ENCODE measurements at regions not wholly inside any gene's neighbourhood (a gene's known extent, or its start where the extent isn't known, plus 50 kb on each side); places are given as distances from the start of the nearest gene placed in this dataset.

DNA sequence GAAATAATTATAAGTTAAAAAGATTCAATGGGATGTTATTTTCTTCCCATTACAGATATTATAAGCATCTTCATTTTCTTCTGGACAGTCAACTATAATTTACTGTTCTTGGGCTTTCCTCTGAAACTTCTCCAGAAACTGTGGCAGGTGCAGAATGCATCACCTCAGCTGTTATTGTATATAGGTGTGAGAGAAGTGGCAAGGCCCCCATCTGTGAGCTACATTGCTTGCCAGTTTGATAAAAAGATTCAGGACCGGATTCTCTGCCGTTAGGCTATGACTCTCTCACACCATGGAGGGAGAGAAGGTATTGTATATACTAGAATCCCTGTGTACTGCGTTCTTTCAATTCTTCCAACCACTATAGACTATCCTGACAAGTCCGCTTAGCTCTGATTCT, 135.8 kb upstream of the CENPW start:
- no peaks in the 10 kb centered on the region for H3K36me3 Mint-ChIP-seq (ENCODE audit: insufficient read depth, unreplicated experiment)
- no peaks in the 10 kb centered on the region for H3K9me3 ChIP-seq

DNA sequence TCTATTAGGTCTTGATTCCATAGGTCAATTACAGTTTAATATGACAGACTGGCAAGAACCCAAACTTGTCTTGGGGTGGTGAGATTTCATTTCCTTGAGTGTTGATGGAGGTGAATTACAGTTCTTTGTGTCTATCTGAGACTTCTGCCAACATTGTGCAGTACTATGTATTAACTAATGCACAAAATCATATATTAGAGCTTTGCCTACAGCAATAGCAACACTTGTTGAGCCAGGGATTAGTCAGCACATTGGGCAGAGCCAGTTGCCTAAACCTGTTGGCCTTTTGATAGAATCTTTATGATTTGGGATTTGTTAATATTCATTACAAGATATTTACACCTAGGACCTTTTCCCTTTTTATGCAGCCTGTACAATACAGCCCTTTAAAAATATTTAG, 135.3 kb upstream of the CENPW start:
- POLR2A ChIA-PET = no interaction called here
- H3K27me3 Mint-ChIP-seq (ENCODE audit: insufficient read depth, unreplicated experiment) = no peaks in the 10 kb centered on the region

More for the DNA sequence above, 135.8 kb upstream of the CENPW start:
- Histone ChIP-seq H3K4me1 (no peaks in the 10 kb centered on the region), H3K4me3 (ENCODE audit: low read depth, low read length) (no peak overlapping the region), H3K27me3 (replicated peaks; ENCODE audit: control insufficient read depth, insufficient read depth, low read length) (no peaks in the 10 kb centered on the region; the same call in 1 of the 2 replicates), H3K36me3 (ENCODE audit: control insufficient read depth, insufficient read depth, low read length) (no peaks in the 10 kb centered on the region)
- no TSS peak for BruUV-seq (replicated peaks)
- ChIA-PET CTCF (no interaction called here), POLR2A (no interaction called here)
- Mint-ChIP-seq H3K4me3 (ENCODE audit: unreplicated experiment) (no peak overlapping the region), H3K27me3 (ENCODE audit: insufficient read depth, unreplicated experiment) (no peaks in the 10 kb centered on the region), H3K4me1 (ENCODE audit: low read depth, unreplicated experiment) (no peaks in the 10 kb centered on the region), H3K9me3 (ENCODE audit: unreplicated experiment) (no peaks in the 10 kb centered on the region), H3K27ac (ENCODE audit: unreplicated experiment) (no peak overlapping the region)
- intact Hi-C loops (cut with micrococcal nuclease; ENCODE audit: unreplicated experiment) = no loop called here
- DNase-seq = no peak
- TF ChIP-seq, protein P1, sequence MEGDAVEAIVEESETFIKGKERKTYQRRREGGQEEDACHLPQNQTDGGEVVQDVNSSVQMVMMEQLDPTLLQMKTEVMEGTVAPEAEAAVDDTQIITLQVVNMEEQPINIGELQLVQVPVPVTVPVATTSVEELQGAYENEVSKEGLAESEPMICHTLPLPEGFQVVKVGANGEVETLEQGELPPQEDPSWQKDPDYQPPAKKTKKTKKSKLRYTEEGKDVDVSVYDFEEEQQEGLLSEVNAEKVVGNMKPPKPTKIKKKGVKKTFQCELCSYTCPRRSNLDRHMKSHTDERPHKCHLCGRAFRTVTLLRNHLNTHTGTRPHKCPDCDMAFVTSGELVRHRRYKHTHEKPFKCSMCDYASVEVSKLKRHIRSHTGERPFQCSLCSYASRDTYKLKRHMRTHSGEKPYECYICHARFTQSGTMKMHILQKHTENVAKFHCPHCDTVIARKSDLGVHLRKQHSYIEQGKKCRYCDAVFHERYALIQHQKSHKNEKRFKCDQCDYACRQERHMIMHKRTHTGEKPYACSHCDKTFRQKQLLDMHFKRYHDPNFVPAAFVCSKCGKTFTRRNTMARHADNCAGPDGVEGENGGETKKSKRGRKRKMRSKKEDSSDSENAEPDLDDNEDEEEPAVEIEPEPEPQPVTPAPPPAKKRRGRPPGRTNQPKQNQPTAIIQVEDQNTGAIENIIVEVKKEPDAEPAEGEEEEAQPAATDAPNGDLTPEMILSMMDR (IDR thresholded peaks at IDR 0.05; ENCODE audit: insufficient read depth in 1 of 2, low read depth in 1 of 2, low read length in 1 of 2, severe bottlenecking in 1 of 2, unreplicated experiment in 1 of 2) = no peak

DNA sequence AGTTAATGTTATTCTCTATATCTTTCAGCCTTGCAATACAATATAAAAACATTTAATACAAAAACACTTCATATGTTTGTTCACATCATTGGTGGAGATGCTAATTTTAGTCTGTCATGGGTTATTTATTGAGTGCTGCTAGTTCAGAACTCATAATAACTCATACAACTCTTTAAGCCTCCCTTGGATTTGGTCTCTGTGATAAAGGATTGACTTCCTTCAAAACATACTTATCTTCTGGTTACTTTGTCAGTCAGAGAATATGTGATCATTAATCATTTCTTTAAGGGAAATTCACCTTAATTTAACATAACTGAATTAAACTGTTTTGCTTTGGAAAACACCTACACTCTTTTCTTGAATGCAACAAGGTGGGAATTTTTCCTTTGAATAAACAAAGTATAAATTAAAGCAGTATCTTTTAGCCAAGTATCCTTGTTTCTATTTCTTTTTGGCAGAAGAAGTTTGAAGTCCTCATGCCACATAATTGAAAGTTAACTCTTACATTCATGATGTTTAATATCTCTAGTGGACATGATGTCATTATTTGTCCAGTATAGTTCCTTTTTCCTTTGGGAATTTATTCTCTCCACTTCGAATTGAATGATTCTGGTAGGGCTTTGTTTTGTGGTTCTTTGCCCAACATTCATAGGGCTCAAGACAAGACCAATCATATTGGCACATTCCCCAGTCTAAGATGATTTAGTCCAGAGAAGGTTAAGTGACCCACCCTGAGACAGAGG, 133.2 kb upstream of the CENPW start:
- Mint-ChIP-seq H3K9me3 (ENCODE audit: unreplicated experiment) (no peaks in the 10 kb centered on the region), H3K27me3 (ENCODE audit: insufficient read depth, unreplicated experiment) (no peaks in the 10 kb centered on the region), H3K4me3 (ENCODE audit: unreplicated experiment) (no peak overlapping the region), H3K36me3 (ENCODE audit: insufficient read depth, unreplicated experiment) (no peaks in the 10 kb centered on the region), H3K4me1 (ENCODE audit: low read depth, unreplicated experiment) (no peaks in the 10 kb centered on the region), H3K27ac (ENCODE audit: unreplicated experiment) (no peak overlapping the region)
- ChIA-PET CTCF (no interaction called here), POLR2A (no interaction called here)
- H3K36me3 ChIP-seq (ENCODE audit: control insufficient read depth, insufficient read depth, low read length) = no peaks in the 10 kb centered on the region
- no peak overlapping the region for H3K4me3 ChIP-seq (ENCODE audit: low read depth, low read length)
- BruUV-seq (replicated peaks) = no TSS peak
- H3K4me1 ChIP-seq = no peaks in the 10 kb centered on the region
- intact Hi-C loops (cut with micrococcal nuclease; ENCODE audit: unreplicated experiment) = no loop called here
- no peak for DNase-seq
- no peaks in the 10 kb centered on the region for H3K9me3 ChIP-seq
- TF ChIP-seq, protein P1 (IDR thresholded peaks at IDR 0.05; ENCODE audit: insufficient read depth in 1 of 2, low read depth in 1 of 2, low read length in 1 of 2, severe bottlenecking in 1 of 2, unreplicated experiment in 1 of 2) = no peak
- H3K27me3 ChIP-seq (replicated peaks; ENCODE audit: control insufficient read depth, insufficient read depth, low read length) = no peaks in the 10 kb centered on the region; the same call in 1 of the 2 replicates

More for the DNA sequence above, 135.3 kb upstream of the CENPW start:
- no peaks in the 10 kb centered on the region for H3K36me3 Mint-ChIP-seq (ENCODE audit: insufficient read depth, unreplicated experiment)
- DNase-seq = no peak
- no peaks in the 10 kb centered on the region for H3K9me3 Mint-ChIP-seq (ENCODE audit: unreplicated experiment)
- no peak overlapping the region for H3K4me3 Mint-ChIP-seq (ENCODE audit: unreplicated experiment)
- no TSS peak for BruUV-seq (replicated peaks)
- H3K9me3 ChIP-seq = no peaks in the 10 kb centered on the region
- no peaks in the 10 kb centered on the region for H3K4me1 ChIP-seq
- no peak overlapping the region for H3K4me3 ChIP-seq (ENCODE audit: low read depth, low read length)
- TF ChIP-seq, protein P1 (IDR thresholded peaks at IDR 0.05; ENCODE audit: insufficient read depth in 1 of 2, low read depth in 1 of 2, low read length in 1 of 2, severe bottlenecking in 1 of 2, unreplicated experiment in 1 of 2) = no peak
- no peak overlapping the region for H3K27ac Mint-ChIP-seq (ENCODE audit: unreplicated experiment)
- H3K4me1 Mint-ChIP-seq (ENCODE audit: low read depth, unreplicated experiment) = no peaks in the 10 kb centered on the region
- CTCF ChIA-PET = no interaction called here
- no peaks in the 10 kb centered on the region for H3K36me3 ChIP-seq (ENCODE audit: control insufficient read depth, insufficient read depth, low read length)
- intact Hi-C loops (cut with micrococcal nuclease; ENCODE audit: unreplicated experiment) = no loop called here
- H3K27me3 ChIP-seq (replicated peaks; ENCODE audit: control insufficient read depth, insufficient read depth, low read length) = no peaks in the 10 kb centered on the region; the same call in 1 of the 2 replicates

All from Caco-2 (cell line).